Sigmoid colon (tissue), 3 donors: ENCODE measurements at regions not wholly inside any gene's neighbourhood (a gene's known extent, or its start where the extent isn't known, plus 50 kb on each side); places are given as distances from the start of the nearest gene placed in this dataset.

Experiments used
- POLR2A ChIP-seq, 2 donors: fragments of 450-650 bp; IDR thresholded peaks; one replicate each; pipeline ENCODE4 v1.6.1; 2016; ENCODE audit warnings: antibody characterized with exemption in 2 of 2, mild to moderate bottlenecking in 2 of 2, moderate library complexity in 2 of 2
- TF ChIP-seq, protein P1 (sequence below), 4 experiments: fragments of 450-650 bp in 3 of 4; fragments of 200-600 bp in 1 of 4; IDR thresholded peaks; one replicate each; pipeline ENCODE4 v1.5.1; 2016 to 2019; ENCODE audit warnings: antibody characterized with exemption in 4 of 4, mild to moderate bottlenecking in 3 of 4, moderate library complexity in 2 of 4

DNA sequence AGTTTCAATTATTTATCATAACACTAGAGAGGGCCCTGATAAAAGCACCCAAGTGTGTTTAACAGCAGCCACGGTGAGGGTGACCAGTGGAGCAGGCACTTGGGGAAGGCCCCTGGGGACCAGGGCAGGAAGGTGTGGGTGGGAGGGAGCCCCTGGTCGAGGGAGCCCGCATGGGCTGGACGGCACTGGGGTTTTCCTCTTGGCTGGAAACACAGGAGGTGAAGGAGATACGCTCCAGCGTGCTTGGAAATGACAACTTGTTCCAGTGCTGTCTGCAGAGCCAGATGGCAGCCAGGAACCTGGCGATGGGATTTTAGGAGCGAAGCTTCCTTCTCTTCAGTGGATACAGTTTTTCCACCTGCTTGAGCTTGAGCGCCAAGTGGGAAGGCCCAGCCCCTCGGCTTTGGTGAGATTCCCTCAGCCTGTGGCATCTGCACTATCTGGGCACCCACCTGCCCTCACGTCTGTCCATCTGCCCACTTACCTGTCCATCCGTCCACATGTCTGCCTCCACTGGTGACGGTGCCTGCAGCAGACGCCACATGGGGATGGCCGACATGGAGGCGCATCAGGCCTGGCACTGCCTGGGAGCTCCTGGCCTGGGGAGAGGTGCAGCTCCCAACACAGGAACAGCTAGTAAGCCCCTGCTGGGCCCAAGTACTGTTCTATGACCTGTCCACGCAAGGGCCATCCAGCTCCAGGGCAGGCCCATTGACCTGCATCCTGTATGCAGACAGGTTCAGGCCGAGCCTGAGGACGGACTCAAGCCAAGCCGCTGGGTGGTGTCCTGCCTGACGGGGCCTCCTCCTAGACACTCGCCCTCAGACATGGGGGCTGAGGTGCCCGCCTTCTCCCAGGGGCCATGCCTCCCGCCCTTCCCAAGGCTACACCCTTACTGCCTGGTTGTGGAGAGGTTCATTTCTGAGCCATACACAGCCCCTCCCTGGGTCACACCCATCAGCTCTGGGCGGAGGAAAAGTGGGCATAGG, 192.2 kb upstream of the C14orf180 start:
- TF ChIP-seq POLR2A (IDR thresholded peaks at IDR 0.05): no peak
- TF ChIP-seq, protein P1, sequence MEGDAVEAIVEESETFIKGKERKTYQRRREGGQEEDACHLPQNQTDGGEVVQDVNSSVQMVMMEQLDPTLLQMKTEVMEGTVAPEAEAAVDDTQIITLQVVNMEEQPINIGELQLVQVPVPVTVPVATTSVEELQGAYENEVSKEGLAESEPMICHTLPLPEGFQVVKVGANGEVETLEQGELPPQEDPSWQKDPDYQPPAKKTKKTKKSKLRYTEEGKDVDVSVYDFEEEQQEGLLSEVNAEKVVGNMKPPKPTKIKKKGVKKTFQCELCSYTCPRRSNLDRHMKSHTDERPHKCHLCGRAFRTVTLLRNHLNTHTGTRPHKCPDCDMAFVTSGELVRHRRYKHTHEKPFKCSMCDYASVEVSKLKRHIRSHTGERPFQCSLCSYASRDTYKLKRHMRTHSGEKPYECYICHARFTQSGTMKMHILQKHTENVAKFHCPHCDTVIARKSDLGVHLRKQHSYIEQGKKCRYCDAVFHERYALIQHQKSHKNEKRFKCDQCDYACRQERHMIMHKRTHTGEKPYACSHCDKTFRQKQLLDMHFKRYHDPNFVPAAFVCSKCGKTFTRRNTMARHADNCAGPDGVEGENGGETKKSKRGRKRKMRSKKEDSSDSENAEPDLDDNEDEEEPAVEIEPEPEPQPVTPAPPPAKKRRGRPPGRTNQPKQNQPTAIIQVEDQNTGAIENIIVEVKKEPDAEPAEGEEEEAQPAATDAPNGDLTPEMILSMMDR (IDR thresholded peaks at IDR 0.05): no peak
